ENCODE measurements at regions not wholly inside any gene's neighbourhood (a gene's known extent, or its start where the extent isn't known, plus 50 kb on each side); places are given as distances from the start of the nearest gene placed in this dataset.

DNA sequence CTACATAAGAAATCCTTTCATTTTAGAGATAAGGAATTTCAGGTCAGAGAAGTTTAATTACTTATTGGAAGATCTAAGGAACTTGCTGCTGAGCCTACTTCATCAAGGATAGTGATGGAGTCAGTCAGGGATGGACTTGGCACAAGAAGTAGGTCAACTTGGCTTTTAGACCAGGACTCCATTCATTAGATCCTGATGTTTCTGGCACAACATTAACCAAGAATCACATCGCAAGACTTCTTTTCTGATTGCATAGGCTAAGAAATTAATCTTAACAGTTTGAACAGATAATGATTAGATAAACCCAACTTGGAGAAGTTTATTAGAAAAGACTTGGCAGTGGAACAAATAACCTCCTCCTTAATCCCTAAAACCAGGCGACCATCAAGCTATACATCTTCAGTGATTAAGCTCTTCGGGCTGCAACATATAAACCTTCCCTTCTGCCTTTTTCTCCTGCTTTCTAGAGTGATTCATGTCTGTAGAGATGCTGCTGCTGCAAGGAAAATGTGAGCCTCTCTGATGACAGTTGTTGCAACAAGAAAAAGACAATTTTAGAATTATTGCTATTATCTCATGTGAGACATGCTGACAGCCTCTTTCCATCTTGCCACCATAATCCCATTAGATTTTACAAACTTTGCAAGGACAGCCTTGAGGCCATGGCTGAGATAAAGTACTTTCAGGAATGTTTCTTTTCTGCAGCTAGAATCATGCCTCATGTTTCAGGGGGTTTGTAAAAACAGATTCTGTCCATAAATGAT, 207.9 kb upstream of the SLC27A6 start:
- no peak for DNase-seq
- Histone ChIP-seq H3K4me1 (ENCODE audit: insufficient read depth, low read length) (no peaks in the 10 kb centered on the region), H3K4me3 (ENCODE audit: low read length) (no peak overlapping the region), H3K27ac (ENCODE audit: low read depth, low read length) (no peak overlapping the region), H3K36me3 (ENCODE audit: insufficient read depth, low read length) (no peaks in the 10 kb centered on the region), H3K27me3 (ENCODE audit: insufficient read depth, low read length, poor library complexity, severe bottlenecking) (no peaks in the 10 kb centered on the region), H3K9me3 (ENCODE audit: low read length) (no peaks in the 10 kb centered on the region)
- Mint-ChIP-seq H3K9me3 (peaks cover 0 to 13% (median 4%) of the 10 kb centered on the region in 5 donors), H3K27ac (no peak overlapping the region), H3K4me1 (no peaks in the 10 kb centered on the region), H3K36me3 (no peaks in the 10 kb centered on the region), H3K4me3 (no peak overlapping the region), H3K27me3 (no peaks in the 10 kb centered on the region)
- ChIA-PET CTCF (no interaction called here), POLR2A (no interaction called here)

GRCh38 chr5:128762661-128763306, 202.5 kb upstream of the SLC27A6 start:
- no peaks in the 10 kb centered on the region for H3K4me1 Mint-ChIP-seq
- no peak overlapping the region for H3K4me3 Mint-ChIP-seq
- no peaks in the 10 kb centered on the region for H3K9me3 ChIP-seq (ENCODE audit: low read length)
- no peak overlapping the region for H3K27ac ChIP-seq (ENCODE audit: low read depth, low read length)
- H3K27me3 Mint-ChIP-seq = no peaks in the 10 kb centered on the region
- peaks cover 0 to 13% (median 4%) of the 10 kb centered on the region in 5 donors for H3K9me3 Mint-ChIP-seq
- ChIA-PET POLR2A (no interaction called here), CTCF (no interaction called here)
- H3K4me1 ChIP-seq (ENCODE audit: insufficient read depth, low read length) = no peaks in the 10 kb centered on the region
- H3K27me3 ChIP-seq (ENCODE audit: insufficient read depth, low read length, poor library complexity, severe bottlenecking) = no peaks in the 10 kb centered on the region
- no peak overlapping the region for H3K27ac Mint-ChIP-seq
- H3K36me3 Mint-ChIP-seq = no peaks in the 10 kb centered on the region
- DNase-seq = no peak
- H3K4me3 ChIP-seq (ENCODE audit: low read length) = no peak overlapping the region
- H3K36me3 ChIP-seq (ENCODE audit: insufficient read depth, low read length) = no peaks in the 10 kb centered on the region

DNA sequence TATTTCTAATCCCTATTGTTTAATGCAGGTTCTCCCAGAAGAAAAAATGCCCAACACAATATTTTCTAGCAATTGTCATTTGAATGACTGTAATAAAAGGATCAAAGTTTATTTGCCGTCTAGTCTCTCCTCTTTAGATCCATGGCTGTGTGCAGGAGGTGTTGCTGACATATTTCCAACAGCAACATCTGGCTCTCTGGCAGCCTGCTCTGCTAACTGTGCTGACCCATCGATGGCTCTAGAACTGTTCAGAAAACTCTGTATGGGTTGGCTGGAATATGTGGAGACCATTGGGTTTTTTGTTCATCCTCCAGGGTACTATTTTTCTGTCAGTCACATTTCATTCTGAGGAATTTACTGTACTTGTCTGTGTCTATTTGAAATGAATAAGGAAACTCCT, 202.0 kb upstream of the SLC27A6 start:
- H3K27ac Mint-ChIP-seq = no peak overlapping the region
- POLR2A ChIA-PET = no interaction called here
- CTCF ChIA-PET = no interaction called here
- H3K9me3 Mint-ChIP-seq = peaks cover 3 to 11% (median 4%) of the 10 kb centered on the region in 5 donors
- Histone ChIP-seq H3K27ac (ENCODE audit: low read depth, low read length) (no peak overlapping the region), H3K4me3 (ENCODE audit: low read length) (no peak overlapping the region), H3K27me3 (ENCODE audit: insufficient read depth, low read length, poor library complexity, severe bottlenecking) (no peaks in the 10 kb centered on the region), H3K4me1 (ENCODE audit: insufficient read depth, low read length) (no peaks in the 10 kb centered on the region), H3K9me3 (ENCODE audit: low read length) (no peaks in the 10 kb centered on the region), H3K36me3 (ENCODE audit: insufficient read depth, low read length) (no peaks in the 10 kb centered on the region)
- no peak overlapping the region for H3K4me3 Mint-ChIP-seq
- no peak for DNase-seq
- H3K4me1 Mint-ChIP-seq = no peaks in the 10 kb centered on the region
- H3K27me3 Mint-ChIP-seq = no peaks in the 10 kb centered on the region
- no peaks in the 10 kb centered on the region for H3K36me3 Mint-ChIP-seq

GRCh38 chr5:128764601-128765310, 200.5 kb upstream of the SLC27A6 start:
- no peak overlapping the region for H3K4me3 Mint-ChIP-seq
- no peaks in the 10 kb centered on the region for H3K4me1 Mint-ChIP-seq
- H3K36me3 Mint-ChIP-seq = no peaks in the 10 kb centered on the region
- no peak for DNase-seq
- ChIA-PET POLR2A (no interaction called here), CTCF (interaction anchor here (1.3 kb wide), 1 partner anchor 12 kb away, joined by 3 read pairs; no protein-coding TSS in a partner anchor)
- peaks cover 0 to 1% of the 10 kb centered on the region in 2 donors for H3K27me3 Mint-ChIP-seq
- no peaks in the 10 kb centered on the region for H3K9me3 ChIP-seq (ENCODE audit: low read length)
- H3K27ac ChIP-seq (ENCODE audit: low read depth, low read length) = no peak overlapping the region
- H3K4me1 ChIP-seq (ENCODE audit: insufficient read depth, low read length) = no peaks in the 10 kb centered on the region
- H3K4me3 ChIP-seq (ENCODE audit: low read length) = no peak overlapping the region
- H3K9me3 Mint-ChIP-seq = peaks cover 0 to 4% (median 3%) of the 10 kb centered on the region in 5 donors
- H3K27ac Mint-ChIP-seq = no peak overlapping the region
- no peaks in the 10 kb centered on the region for H3K36me3 ChIP-seq (ENCODE audit: insufficient read depth, low read length)
- no peaks in the 10 kb centered on the region for H3K27me3 ChIP-seq (ENCODE audit: insufficient read depth, low read length, poor library complexity, severe bottlenecking)

GRCh38 chr5:128765448-128766061, 199.7 kb upstream of the SLC27A6 start:
- no peak overlapping the region for H3K4me3 ChIP-seq (ENCODE audit: low read length)
- Mint-ChIP-seq H3K9me3 (peaks cover 0 to 3% (median 0%) of the 10 kb centered on the region in 5 donors), H3K36me3 (no peaks in the 10 kb centered on the region), H3K4me3 (no peak overlapping the region), H3K4me1 (no peaks in the 10 kb centered on the region), H3K27ac (no peak overlapping the region), H3K27me3 (peaks cover 0 to 1% of the 10 kb centered on the region in 2 donors)
- no peak for DNase-seq
- H3K9me3 ChIP-seq (ENCODE audit: low read length) = no peaks in the 10 kb centered on the region
- H3K27me3 ChIP-seq (ENCODE audit: insufficient read depth, low read length, poor library complexity, severe bottlenecking) = no peaks in the 10 kb centered on the region
- H3K36me3 ChIP-seq (ENCODE audit: insufficient read depth, low read length) = no peaks in the 10 kb centered on the region
- no peak overlapping the region for H3K27ac ChIP-seq (ENCODE audit: low read depth, low read length)
- H3K4me1 ChIP-seq (ENCODE audit: insufficient read depth, low read length) = no peaks in the 10 kb centered on the region
- ChIA-PET CTCF (no interaction called here), POLR2A (no interaction called here)

GRCh38 chr5:128766406-128766805, 198.9 kb upstream of the SLC27A6 start:
- no peak for DNase-seq
- Histone ChIP-seq H3K9me3 (ENCODE audit: low read length) (no peaks in the 10 kb centered on the region), H3K27me3 (ENCODE audit: insufficient read depth, low read length, poor library complexity, severe bottlenecking) (no peaks in the 10 kb centered on the region), H3K4me1 (ENCODE audit: insufficient read depth, low read length) (no peaks in the 10 kb centered on the region), H3K36me3 (ENCODE audit: insufficient read depth, low read length) (no peaks in the 10 kb centered on the region), H3K4me3 (ENCODE audit: low read length) (no peak overlapping the region), H3K27ac (ENCODE audit: low read depth, low read length) (no peak overlapping the region)
- Mint-ChIP-seq H3K36me3 (no peaks in the 10 kb centered on the region), H3K9me3 (peaks cover 0 to 3% (median 0%) of the 10 kb centered on the region in 5 donors), H3K27me3 (peaks cover 0 to 1% of the 10 kb centered on the region in 2 donors), H3K4me1 (no peaks in the 10 kb centered on the region), H3K27ac (no peak overlapping the region), H3K4me3 (no peak overlapping the region)
- POLR2A ChIA-PET = no interaction called here
- CTCF ChIA-PET = no interaction called here

DNA sequence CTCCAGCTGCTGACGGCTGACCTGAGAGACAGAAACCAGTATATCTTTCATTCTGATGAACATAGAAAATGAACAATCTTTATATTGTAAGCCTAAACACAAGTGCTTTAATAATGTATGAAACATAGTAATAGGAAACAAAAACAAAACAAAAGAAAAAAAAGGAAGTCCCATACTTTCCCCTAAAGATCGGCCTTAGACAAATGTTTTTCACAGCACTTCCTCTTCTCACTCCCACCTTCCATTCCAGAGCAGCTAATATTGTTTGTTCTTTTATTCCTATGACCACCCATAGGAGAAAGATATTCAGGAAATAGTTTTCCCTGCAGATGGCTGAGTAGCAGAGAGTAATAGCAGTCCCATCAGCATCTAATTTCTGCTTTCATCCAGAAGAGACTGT, 194.4 kb upstream of the SLC27A6 start:
- Mint-ChIP-seq H3K27ac (no peak overlapping the region), H3K4me1 (peaks cover 0 to 2% (median 0%) of the 10 kb centered on the region in 3 donors), H3K4me3 (no peak overlapping the region), H3K36me3 (no peaks in the 10 kb centered on the region), H3K27me3 (peaks cover 0 to 1% of the 10 kb centered on the region in 2 donors), H3K9me3 (peaks cover 0 to 3% (median 0%) of the 10 kb centered on the region in 5 donors)
- DNase-seq = no peak
- Histone ChIP-seq H3K4me3 (ENCODE audit: low read length) (no peak overlapping the region), H3K9me3 (ENCODE audit: low read length) (no peaks in the 10 kb centered on the region), H3K27me3 (ENCODE audit: insufficient read depth, low read length, poor library complexity, severe bottlenecking) (no peaks in the 10 kb centered on the region), H3K36me3 (ENCODE audit: insufficient read depth, low read length) (no peaks in the 10 kb centered on the region), H3K4me1 (ENCODE audit: insufficient read depth, low read length) (no peaks in the 10 kb centered on the region), H3K27ac (ENCODE audit: low read depth, low read length) (no peak overlapping the region)
- POLR2A ChIA-PET = no interaction called here
- CTCF ChIA-PET = no interaction called here

GRCh38 chr5:128772356-128772755, 192.9 kb upstream of the SLC27A6 start:
- H3K27ac ChIP-seq (ENCODE audit: low read depth, low read length) = no peak overlapping the region
- no peak overlapping the region for H3K4me3 ChIP-seq (ENCODE audit: low read length)
- POLR2A ChIA-PET = no interaction called here
- H3K36me3 ChIP-seq (ENCODE audit: insufficient read depth, low read length) = no peaks in the 10 kb centered on the region
- Mint-ChIP-seq H3K4me1 (peaks cover 0 to 6% (median 6%) of the 10 kb centered on the region in 3 donors), H3K27ac (no peak overlapping the region), H3K4me3 (no peak overlapping the region), H3K27me3 (peaks cover 0 to 1% of the 10 kb centered on the region in 2 donors), H3K9me3 (peaks cover 0 to 3% (median 0%) of the 10 kb centered on the region in 5 donors), H3K36me3 (no peaks in the 10 kb centered on the region)
- no peaks in the 10 kb centered on the region for H3K9me3 ChIP-seq (ENCODE audit: low read length)
- CTCF ChIA-PET = no interaction called here
- no peaks in the 10 kb centered on the region for H3K27me3 ChIP-seq (ENCODE audit: insufficient read depth, low read length, poor library complexity, severe bottlenecking)
- no peak for DNase-seq
- no peaks in the 10 kb centered on the region for H3K4me1 ChIP-seq (ENCODE audit: insufficient read depth, low read length)
